Endothelial cell of umbilical vein (primary cell): ENCODE measurements at regions not wholly inside any gene's neighbourhood (a gene's known extent, or its start where the extent isn't known, plus 50 kb on each side); places are given as distances from the start of the nearest gene placed in this dataset.

Experiments used
- BruUV-seq: library from RNA; stranded (reverse); fragments of 400-500 nt; replicated peaks from 2 replicates; lab custom pipeline; 2021; lab: Mats Ljungman, UMichigan
- CTCF ChIA-PET: fragments of 300-600, 350-600 bp; sonication (Branson Sonifier 250); formaldehyde crosslinking; loops from one replicate; lab custom pipeline; 2021; ENCODE audit warnings: antibody characterized with exemption, inconsistent platforms; lab: Charles Lee
- POLR2A ChIA-PET: fragments of 300-600, 350-600 bp; sonication (Branson Sonifier 250); formaldehyde crosslinking; loops from one replicate; lab custom pipeline; 2021; ENCODE audit warnings: antibody characterized with exemption, inconsistent platforms; lab: Charles Lee
- DNase-seq: peaks from one replicate; pipeline ENCODE4 v3.0.0-alpha.2; 2011; ENCODE audit warnings: low read depth, low spot score
- FAIRE-seq: peaks from 2 replicates; lab custom pipeline; 2011; peaks lifted over from hg19 to GRCh38; lab: Jason Lieb, UNC
- H2AFZ ChIP-seq: 2 replicates; pipeline ENCODE4 v1.6.0; 2012; ENCODE audit warnings: low read depth, low read length, control low read depth, inconsistent platforms
- H3K27ac ChIP-seq: 2 replicates; pipeline ENCODE4 v1.5.1; 2011; ENCODE audit warnings: low read depth, mild to moderate bottlenecking, control low read depth, low read length, moderate library complexity; ENCODE audit not compliant: insufficient read depth
- H3K27me3 ChIP-seq, 2 experiments: 2 replicates each; pipeline versions ENCODE4 v1.6.0 to v1.6.1; 2011; ENCODE audit warnings: low read length in 2 of 2, mixed read lengths in 1 of 2; ENCODE audit not compliant: control insufficient read depth in 2 of 2, insufficient read depth in 2 of 2
- H3K36me3 ChIP-seq, 2 experiments: 2 replicates in 1 of 2; 3 replicates in 1 of 2; pipeline ENCODE4 v1.5.1; 2011; ENCODE audit warnings: low read length in 2 of 2, mild to moderate bottlenecking in 1 of 2, moderate library complexity in 1 of 2; ENCODE audit not compliant: control insufficient read depth in 2 of 2, insufficient read depth in 2 of 2; ENCODE audit errors: extremely low read depth in 1 of 2
- H3K4me1 ChIP-seq: 3 replicates; pipeline ENCODE4 v1.5.1; 2011; ENCODE audit warnings: mild to moderate bottlenecking, low read length; ENCODE audit not compliant: control insufficient read depth, insufficient read depth; ENCODE audit errors: extremely low read depth
- H3K4me2 ChIP-seq: 2 replicates; pipeline ENCODE4 v1.6.1; 2011; ENCODE audit warnings: low read length, control low read depth, mixed read lengths; ENCODE audit not compliant: insufficient read depth
- H3K4me3 ChIP-seq, 3 experiments: fragments of 200-600 bp in 1 of 3; sonication (generic), shearing (Covaris generic) in 1 of 3; replicated peaks in 1 of 3; 2 replicates each; pipeline ENCODE4 v1.5.1; 2011 to 2016; ENCODE audit warnings: control low read depth in 3 of 3, low read length in 3 of 3, mild to moderate bottlenecking in 2 of 3, inconsistent platforms in 1 of 3, low read depth in 1 of 3, moderate library complexity in 1 of 3; ENCODE audit not compliant: insufficient read depth in 1 of 3
- H3K79me2 ChIP-seq: 2 replicates; pipeline ENCODE4 v1.6.0; 2012; ENCODE audit warnings: low read length, inconsistent platforms; ENCODE audit not compliant: control insufficient read depth, insufficient read depth
- H3K9ac ChIP-seq: replicated peaks from 2 replicates; pipeline ENCODE3; 2011; ENCODE audit warnings: low read length, control low read depth; ENCODE audit not compliant: insufficient read depth; ENCODE audit errors: extremely low read depth
- H3K9me1 ChIP-seq: replicated peaks from 3 replicates; pipeline ENCODE4 v1.6.0; 2011; ENCODE audit warnings: mild to moderate bottlenecking, low read length; ENCODE audit not compliant: control insufficient read depth, insufficient read depth; ENCODE audit errors: extremely low read depth
- H3K9me3 ChIP-seq: replicated peaks from 2 replicates; pipeline ENCODE4 v1.5.1; 2012; ENCODE audit warnings: low read length, inconsistent platforms; ENCODE audit not compliant: control insufficient read depth, insufficient read depth
- H4K20me1 ChIP-seq: replicated peaks from 2 replicates; pipeline ENCODE3; 2011; ENCODE audit warnings: mild to moderate bottlenecking, low read length; ENCODE audit not compliant: control insufficient read depth, insufficient read depth; ENCODE audit errors: extremely low read depth
- CTCF ChIP-seq, 2 donors: IDR thresholded peaks; 1 replicate in 1 of 2; 2 replicates in 1 of 2; pipeline ENCODE4 v1.5.1; 2011; ENCODE audit warnings: low read length in 2 of 2, mild to moderate bottlenecking in 2 of 2, moderate library complexity in 2 of 2, control low read depth in 1 of 2, inconsistent platforms in 1 of 2, low read depth in 1 of 2; ENCODE audit not compliant: insufficient read depth in 1 of 2; ENCODE audit errors: extremely low read depth in 1 of 2
- EZH2 ChIP-seq: IDR thresholded peaks from 2 replicates; pipeline ENCODE4 v1.6.1; 2012; ENCODE audit warnings: borderline replicate concordance, low read depth, mild to moderate bottlenecking, moderate library complexity, low read length, inconsistent platforms; ENCODE audit not compliant: severe bottlenecking
- FOS ChIP-seq: IDR thresholded peaks from 2 replicates; pipeline ENCODE4 v1.6.1; 2011; ENCODE audit warnings: mild to moderate bottlenecking, low read length, moderate library complexity, borderline replicate concordance; ENCODE audit not compliant: insufficient read depth
- GATA2 ChIP-seq: IDR thresholded peaks from 2 replicates; pipeline ENCODE4 v1.7.0; 2011; ENCODE audit warnings: low read depth, mild to moderate bottlenecking, moderate library complexity, mixed read lengths, low read length; ENCODE audit not compliant: insufficient read length, insufficient read depth
- JUN ChIP-seq: IDR thresholded peaks from 2 replicates; pipeline ENCODE4 v1.6.1; 2011; ENCODE audit warnings: borderline replicate concordance, low read depth; ENCODE audit not compliant: insufficient read length, insufficient read depth
- MYC ChIP-seq: IDR thresholded peaks from one replicate; pipeline ENCODE4 v1.6.1; 2011; ENCODE audit warnings: mild to moderate bottlenecking, low read depth, low read length
- POLR2A ChIP-seq: IDR thresholded peaks from 2 replicates; pipeline ENCODE4 v1.6.1; 2012; ENCODE audit warnings: low read depth, mild to moderate bottlenecking, control low read depth, low read length
- POLR2AphosphoS5 ChIP-seq: IDR thresholded peaks from 2 replicates; pipeline ENCODE4 v1.6.1; 2012; ENCODE audit warnings: low read depth, mild to moderate bottlenecking, control low read depth, low read length, moderate library complexity; ENCODE audit not compliant: insufficient read depth
- dilution Hi-C: fragments of 300-500 bp; cut with MboI; formaldehyde crosslinking; loops from one replicate; pipeline ENCODE4 v1.15.0; 2019; ENCODE audit warnings: low sequenced_read_pairs; ENCODE audit not compliant: extremely low pct_ligation_motif_present
- intact Hi-C: fragments of 100-400 bp; cut with micrococcal nuclease; formaldehyde crosslinking; loops from one replicate; pipeline ENCODE4 v1.10.0; 2022
- TF ChIP-seq, protein P1 (sequence below): IDR thresholded peaks from 2 replicates; pipeline ENCODE4 v1.6.1; 2011; ENCODE audit not compliant: insufficient read depth, insufficient read length

- TF ChIP-seq POLR2AphosphoS5 (no peak), POLR2A (no peak), CTCF (IDR thresholded peaks at IDR 0.05; ENCODE audit: extremely low read depth in 1 of 2, insufficient read depth in 1 of 2, low read depth in 1 of 2, low read length in 2 of 2) (no peak), FOS (no peak), EZH2 (no peak), MYC (no peak), GATA2 (no peak), JUN (no peak)
- TF ChIP-seq, protein P1, sequence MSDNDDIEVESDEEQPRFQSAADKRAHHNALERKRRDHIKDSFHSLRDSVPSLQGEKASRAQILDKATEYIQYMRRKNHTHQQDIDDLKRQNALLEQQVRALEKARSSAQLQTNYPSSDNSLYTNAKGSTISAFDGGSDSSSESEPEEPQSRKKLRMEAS = no peak
- peaks cover 8% of the 10 kb centered on the region for H3K9me3 ChIP-seq
These were observed 666.4 kb downstream of the BRD1 start for GRCh38 chr22:49161002-49161850.

More at GRCh38 chr22:49161002-49161850, 666.4 kb downstream of the BRD1 start:
- no peaks in the 10 kb centered on the region for H3K79me2 ChIP-seq
- no peaks in the 10 kb centered on the region for H3K36me3 ChIP-seq
- H3K9ac ChIP-seq = no peak overlapping the region
- dilution Hi-C loops = no loop called here
- FAIRE-seq (no peak), DNase-seq (no peak)
- H3K9me1 ChIP-seq = no peaks in the 10 kb centered on the region
- CTCF ChIA-PET = no interaction called here
- H3K27ac ChIP-seq = no peak overlapping the region
- no peaks in the 10 kb centered on the region for H3K4me1 ChIP-seq
- no peak overlapping the region for H2AFZ ChIP-seq
- intact Hi-C loops = no loop called here
- H3K27me3 ChIP-seq = no peaks in the 10 kb centered on the region
- H3K4me3 ChIP-seq = no peak overlapping the region
- no peaks in the 10 kb centered on the region for H4K20me1 ChIP-seq
- no TSS peak for BruUV-seq
- no peak overlapping the region for H3K4me2 ChIP-seq
- POLR2A ChIA-PET = no interaction called here
